ENCODE measurements at regions not wholly inside any gene's neighbourhood (a gene's known extent, or its start where the extent isn't known, plus 50 kb on each side); places are given as distances from the start of the nearest gene placed in this dataset.

DNA sequence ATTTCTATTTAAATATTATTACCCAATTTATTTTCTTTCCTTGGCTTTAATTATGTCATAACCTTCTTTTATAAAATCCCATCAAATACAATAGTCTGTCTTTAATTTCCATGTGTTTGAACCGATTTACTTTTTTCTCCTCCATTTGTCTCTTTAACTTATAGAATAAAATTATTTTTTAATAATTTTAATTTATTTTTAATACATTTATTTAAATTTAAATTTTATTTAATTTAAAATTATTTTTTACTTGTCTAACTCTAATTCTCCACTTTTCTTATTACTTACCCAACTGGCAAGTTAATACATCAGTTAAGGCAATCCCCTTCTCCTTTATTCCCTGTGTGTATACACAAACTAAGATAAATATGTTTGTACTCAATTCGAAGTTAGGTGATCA lies 817.6 kb upstream of the NR2F2 start:
- H3K79me2 ChIP-seq (ENCODE audit: control insufficient read depth in 1 of 2, insufficient read depth in 2 of 2, low read length in 2 of 2) = no peaks in the 10 kb centered on the region
- no peaks in the 10 kb centered on the region for H3K9me3 ChIP-seq (ENCODE audit: insufficient read depth in 2 of 2, low read depth in 1 of 2, low read length in 1 of 2)
- H2BK15ac ChIP-seq (ENCODE audit: low read length) = no peak overlapping the region
- ChIA-PET POLR2A (ENCODE audit: partially characterized antibody) (no interaction called here), CTCF (ENCODE audit: partially characterized antibody) (no interaction called here)
- TF ChIP-seq RXRA (IDR thresholded peaks at IDR 0.05; ENCODE audit: insufficient read depth, low read depth, low read length) = no peak
- TF ChIP-seq, protein P1, sequence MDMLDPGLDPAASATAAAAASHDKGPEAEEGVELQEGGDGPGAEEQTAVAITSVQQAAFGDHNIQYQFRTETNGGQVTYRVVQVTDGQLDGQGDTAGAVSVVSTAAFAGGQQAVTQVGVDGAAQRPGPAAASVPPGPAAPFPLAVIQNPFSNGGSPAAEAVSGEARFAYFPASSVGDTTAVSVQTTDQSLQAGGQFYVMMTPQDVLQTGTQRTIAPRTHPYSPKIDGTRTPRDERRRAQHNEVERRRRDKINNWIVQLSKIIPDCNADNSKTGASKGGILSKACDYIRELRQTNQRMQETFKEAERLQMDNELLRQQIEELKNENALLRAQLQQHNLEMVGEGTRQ (IDR thresholded peaks at IDR 0.05; ENCODE audit: low read length) = no peak
- TF ChIP-seq RFX5 (IDR thresholded peaks at IDR 0.05; ENCODE audit: borderline replicate concordance, low read depth, low read length) = no peak
- TF ChIP-seq HDAC2 (IDR thresholded peaks at IDR 0.05; ENCODE audit: borderline replicate concordance in 1 of 2, low read depth in 2 of 2, low read length in 2 of 2) = no peak
- no peak for DNase-seq (ENCODE audit: low read depth in 1 of 2, low spot score in 2 of 2)
- WGBS, 2 experiments (ENCODE audit: extremely low coverage in 1 of 2, insufficient coverage in 1 of 2, insufficient read length in 1 of 2, insufficient replicate concordance in 2 of 2, low coverage in 1 of 2, low lambda C conversion rate in 2 of 2, missing lambda C conversion rate in 1 of 2) = 88% methylated on average over 2 of the region's 2 CpGs; no CpG with 5 or more reads in 1 of the 2 experiments
- no peaks in the 10 kb centered on the region; the same call in 1 of the 2 replicates for H3K23me2 ChIP-seq (ENCODE audit: low read depth, low read length)
- no peaks in the 10 kb centered on the region for H4K20me1 ChIP-seq (replicated peaks in 1 of 2; ENCODE audit: control insufficient read depth in 1 of 2, insufficient read depth in 2 of 2, low read length in 2 of 2)
- no peak overlapping the region for H3K27ac ChIP-seq (ENCODE audit: low read depth, low read length)
- H2AFZ ChIP-seq (ENCODE audit: low read length) = no peak overlapping the region
- no peak overlapping the region for H2BK20ac ChIP-seq (ENCODE audit: low read length)
- H3K36me3 ChIP-seq (ENCODE audit: control insufficient read depth in 2 of 4, insufficient read depth in 4 of 4, low read length in 3 of 4) = no peaks in the 10 kb centered on the region
- no peak overlapping the region for H3K14ac ChIP-seq (ENCODE audit: insufficient read length)
- H3K27me3 ChIP-seq (replicated peaks in 1 of 4; ENCODE audit: control insufficient read depth in 3 of 4, extremely low read depth in 1 of 4, insufficient read depth in 3 of 4, low read length in 3 of 4) = peaks cover 0 to 1% (median 0%) of the 10 kb centered on the region in 4 experiments; a peak in 1 of 7 replicates
- H4K91ac ChIP-seq (replicated peaks; ENCODE audit: insufficient read length, low read length) = no peak overlapping the region
- no peak overlapping the region for H3K4me3 ChIP-seq (ENCODE audit: extremely low read depth in 1 of 4, insufficient read depth in 2 of 4, low read depth in 3 of 4, low read length in 4 of 4)
- H4K5ac ChIP-seq (ENCODE audit: insufficient read length, low read depth, low read length) = no peak overlapping the region
- no peak overlapping the region for H3K9ac ChIP-seq (replicated peaks in 1 of 4; ENCODE audit: extremely low read depth in 1 of 4, low read depth in 3 of 4, low read length in 3 of 4)
- no peak overlapping the region for H3K4ac ChIP-seq (replicated peaks; ENCODE audit: insufficient read length, low read depth, low read length)
- no peak overlapping the region for H4K8ac ChIP-seq (ENCODE audit: extremely low read depth, insufficient read depth, low read length)
- no peak overlapping the region for H3K4me2 ChIP-seq (ENCODE audit: insufficient read depth in 1 of 2, low read depth in 2 of 2, low read length in 2 of 2)
- no peaks in the 10 kb centered on the region for H3K79me1 ChIP-seq (ENCODE audit: low read depth, low read length)
- FAIRE-seq = no peak
- H2BK12ac ChIP-seq (ENCODE audit: low read depth, low read length) = no peak overlapping the region
- H2BK5ac ChIP-seq (ENCODE audit: low read depth, low read length) = no peak overlapping the region
- H3K4me1 ChIP-seq (replicated peaks in 1 of 4; ENCODE audit: control insufficient read depth in 3 of 4, insufficient read depth in 4 of 4, low read length in 3 of 4) = no peaks in the 10 kb centered on the region
- H2BK120ac ChIP-seq (replicated peaks; ENCODE audit: low read depth, low read length) = no peak overlapping the region
- H3K18ac ChIP-seq (ENCODE audit: extremely low read depth, low read length) = no peak overlapping the region
- no peak overlapping the region for H2AK5ac ChIP-seq (ENCODE audit: low read depth, low read length)
- no peak overlapping the region for H3K56ac ChIP-seq (replicated peaks; ENCODE audit: insufficient read length, low read depth, low read length)
- H3K23ac ChIP-seq (ENCODE audit: insufficient read length) = no peak overlapping the region

All from H1 (cell line).